ENCODE measurements at regions not wholly inside any gene's neighbourhood (a gene's known extent, or its start where the extent isn't known, plus 50 kb on each side); places are given as distances from the start of the nearest gene placed in this dataset.
"Not testable (repeated sequence)": the region's sequence is repeated elsewhere in the genome, so short reads cannot be mapped to it uniquely, and the experiment has no call there.

DNA sequence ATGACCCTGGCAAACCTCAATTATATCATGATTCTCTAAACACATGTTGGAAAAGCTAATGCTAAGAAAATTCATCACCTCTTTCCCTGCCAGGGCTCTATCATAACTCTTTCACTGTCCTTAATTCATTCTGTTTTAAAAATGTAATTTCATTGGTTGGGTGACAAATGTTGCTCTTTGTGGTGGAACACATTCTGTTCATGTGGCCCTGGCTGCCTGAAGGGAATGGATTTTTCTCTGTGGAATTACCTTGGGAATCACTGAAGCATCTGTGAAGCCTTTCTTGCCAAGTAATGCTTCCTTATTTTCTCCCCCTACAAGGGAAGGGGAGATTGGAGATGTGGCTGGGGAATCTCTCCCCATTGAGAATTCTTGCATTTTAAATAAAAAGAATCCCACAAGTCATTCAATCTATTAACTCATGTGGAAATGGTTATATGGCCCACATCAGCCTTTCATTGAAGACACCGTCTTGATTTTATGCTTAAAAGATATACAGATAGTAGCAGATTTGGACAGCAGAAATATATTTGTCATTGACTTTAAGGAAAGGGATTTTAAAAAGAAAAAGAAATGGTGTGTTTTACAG, 201.8 kb upstream of the NMUR2 start:
- ChIA-PET CTCF (no interaction called here), POLR2A (no interaction called here)

DNA sequence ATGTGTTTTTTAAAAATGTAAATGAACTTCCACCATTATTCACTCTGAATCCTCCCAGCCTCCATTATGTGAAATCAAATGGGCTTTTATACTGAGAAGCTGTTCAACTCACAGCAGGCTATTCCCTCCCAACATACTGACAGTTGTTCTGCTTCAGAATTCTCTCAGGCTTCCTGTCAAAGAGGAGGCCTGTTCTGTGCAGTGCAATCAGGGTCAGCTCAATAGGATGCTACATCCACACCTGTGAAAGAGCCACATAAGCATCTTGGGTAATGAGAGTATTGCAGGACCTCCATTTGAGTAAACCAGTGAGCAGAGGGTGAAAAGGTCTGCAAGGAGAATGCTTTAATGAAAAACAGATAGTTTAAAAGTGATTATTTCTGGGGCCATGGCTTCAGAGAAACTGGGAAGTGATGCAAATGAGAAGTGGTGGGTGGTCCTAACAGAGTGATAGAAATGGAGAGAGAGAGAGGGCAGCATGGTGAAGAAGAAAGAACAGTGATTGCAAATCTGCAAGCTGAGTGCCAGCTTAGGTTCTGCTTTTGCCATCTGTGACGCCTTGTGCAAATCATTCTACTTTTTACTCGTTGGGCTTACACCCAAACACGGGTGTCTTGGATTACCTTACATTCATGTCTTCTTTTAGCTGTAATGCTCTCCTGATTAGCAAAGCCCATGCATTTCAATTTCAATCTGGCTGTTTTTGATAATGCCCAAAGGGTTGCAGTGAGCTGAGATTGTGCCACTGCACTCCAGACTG, 202.5 kb upstream of the NMUR2 start:
- ChIA-PET CTCF (interaction anchor here (1.2 kb wide), 1 partner anchor 16 kb away, joined by 3 read pairs; no protein-coding TSS in a partner anchor), POLR2A (no interaction called here)

DNA sequence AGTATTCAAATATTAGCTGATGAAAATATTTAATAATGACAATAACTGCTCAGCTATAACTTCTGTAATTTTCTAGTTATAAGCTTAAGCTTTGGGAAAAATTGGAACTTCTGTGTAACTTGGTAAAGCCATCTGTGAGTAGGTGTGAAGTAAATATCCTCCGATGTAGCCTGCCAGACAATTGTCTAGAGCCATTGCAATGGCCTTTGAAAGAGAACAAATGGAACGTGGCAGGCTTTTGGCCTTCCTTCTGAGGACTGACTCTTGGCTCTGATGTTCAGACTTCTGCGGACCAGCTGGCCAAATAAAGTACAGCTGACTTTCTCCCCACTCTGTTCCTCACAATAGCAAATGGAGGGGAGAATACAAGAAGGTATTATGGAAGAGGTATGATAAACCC, 203.4 kb upstream of the NMUR2 start:
- ChIA-PET POLR2A (no interaction called here), CTCF (interaction anchor here (1.2 kb wide), 1 partner anchor 15 kb away, joined by 3 read pairs; no protein-coding TSS in a partner anchor)

DNA sequence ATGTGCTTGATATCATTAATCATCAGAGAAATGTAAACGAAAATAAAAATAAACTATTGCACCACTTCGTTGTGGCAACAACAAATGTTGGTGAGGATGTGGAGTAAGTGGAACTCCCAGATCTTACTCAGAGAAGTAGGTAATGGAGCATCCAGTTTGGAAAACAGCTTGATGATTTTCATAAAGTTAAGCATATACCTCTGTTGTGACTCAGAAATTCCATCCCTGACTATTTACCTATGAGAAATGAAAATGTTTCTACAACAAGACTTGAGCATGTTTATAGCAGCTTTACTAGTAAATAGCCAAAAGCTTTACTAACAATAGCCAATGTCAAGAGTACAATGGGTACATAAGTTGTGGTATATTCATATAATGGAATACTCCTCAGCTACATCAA, 214.7 kb upstream of the NMUR2 start:
- ChIA-PET CTCF (no interaction called here), POLR2A (no interaction called here)

DNA sequence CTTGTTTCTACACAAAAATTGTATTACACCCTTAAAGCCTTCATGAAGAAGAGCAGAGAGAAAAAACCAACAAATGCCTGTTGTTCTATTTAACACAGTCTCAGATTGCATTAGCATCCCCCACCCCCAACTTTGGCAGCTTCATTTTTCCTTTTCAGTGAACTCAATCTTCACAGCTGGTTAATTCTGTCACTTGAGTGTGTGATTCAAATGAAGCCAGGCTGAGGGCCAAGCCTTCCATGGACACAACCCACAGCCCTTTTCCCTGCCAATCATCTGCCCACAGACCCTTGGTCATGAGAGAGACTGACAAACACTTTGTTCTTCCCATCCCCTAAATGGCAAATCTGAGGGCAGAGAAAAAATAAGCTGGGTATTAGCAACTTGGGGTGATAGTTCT, 217.5 kb upstream of the NMUR2 start:
- ChIA-PET POLR2A (no interaction called here), CTCF (no interaction called here)

DNA sequence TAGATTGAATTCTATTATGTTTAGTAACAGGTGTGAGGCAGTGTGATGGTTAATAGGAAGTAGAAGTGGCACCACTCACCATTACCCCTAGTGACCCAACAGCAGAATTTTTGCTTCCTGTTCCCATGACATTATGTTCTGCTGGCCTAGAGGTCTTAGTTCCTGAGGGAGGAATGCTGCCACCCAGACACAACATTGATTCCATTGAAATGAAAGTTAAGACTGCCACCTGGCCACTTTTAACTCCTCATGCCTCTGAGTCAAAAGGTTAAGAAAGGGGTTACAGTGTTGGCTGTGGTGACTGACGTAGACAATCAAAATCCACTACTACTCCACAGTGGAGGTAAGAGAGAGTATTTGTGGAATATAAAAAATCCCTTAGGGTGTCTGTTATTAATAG, 218.9 kb upstream of the NMUR2 start:
- POLR2A ChIA-PET = no interaction called here
- CTCF ChIA-PET = interaction anchor here (1.0 kb wide), 1 partner anchor 16 kb away, joined by 3 read pairs; no protein-coding TSS in a partner anchor

DNA sequence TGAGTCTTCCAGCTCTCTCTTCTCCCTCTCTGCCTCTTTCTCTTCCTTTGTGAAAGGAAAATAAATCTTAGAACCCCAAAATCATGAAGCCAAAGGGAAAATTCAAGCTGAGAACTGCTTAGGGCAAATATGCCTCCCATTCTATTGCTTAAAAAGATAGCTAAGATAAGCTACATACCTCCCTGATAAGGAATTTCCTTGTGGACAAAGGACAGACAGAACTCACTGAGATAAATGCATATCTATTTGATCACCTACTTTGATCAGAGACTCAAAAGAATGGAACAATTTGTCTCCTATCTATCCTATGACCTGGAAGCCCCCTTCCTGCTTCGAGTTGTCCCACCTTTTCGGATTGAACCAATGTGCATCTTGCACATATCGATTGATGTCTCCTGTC, 220.6 kb upstream of the NMUR2 start:
- ChIA-PET CTCF (no interaction called here), POLR2A (no interaction called here)

DNA sequence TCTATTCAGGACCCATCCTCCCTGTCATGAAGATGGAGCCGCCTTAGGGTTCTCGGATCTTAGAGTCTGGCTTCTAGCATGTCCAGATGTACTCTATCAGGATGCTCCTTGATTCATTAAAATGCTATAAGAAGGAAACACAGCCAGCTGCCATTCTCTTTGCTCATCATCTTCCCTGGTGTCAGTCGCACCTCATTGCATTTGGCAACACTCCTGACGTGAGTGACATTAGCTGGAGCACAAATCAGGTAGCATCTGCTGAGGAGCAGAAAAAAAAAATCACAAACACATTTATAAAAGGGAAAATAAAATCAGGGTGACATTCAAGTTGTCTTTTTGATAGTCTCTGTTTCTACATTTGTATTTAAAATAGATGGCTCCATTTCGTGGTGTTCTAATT, 226.1 kb upstream of the NMUR2 start:
- ChIA-PET POLR2A (no interaction called here), CTCF (no interaction called here)

DNA sequence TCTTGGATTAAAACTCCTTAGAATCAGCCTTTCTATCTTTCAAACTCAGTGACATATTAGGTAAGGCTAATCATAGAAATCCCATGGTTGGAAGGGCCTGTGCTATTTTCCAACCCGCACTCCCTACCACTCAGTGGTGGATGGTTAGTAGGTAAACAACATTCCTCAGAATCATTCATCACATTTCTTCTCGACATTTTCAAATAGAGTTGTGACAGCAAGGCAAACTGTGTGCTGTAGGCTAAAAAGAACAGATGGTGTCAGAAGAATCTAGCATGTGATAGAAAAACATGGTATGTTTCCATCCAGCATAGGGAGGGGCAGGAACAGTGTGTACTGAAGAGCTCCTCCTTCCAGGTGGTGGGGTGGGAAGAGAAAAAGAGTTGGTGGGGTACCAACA, 227.3 kb upstream of the NMUR2 start:
- POLR2A ChIA-PET = no interaction called here
- CTCF ChIA-PET = no interaction called here

DNA sequence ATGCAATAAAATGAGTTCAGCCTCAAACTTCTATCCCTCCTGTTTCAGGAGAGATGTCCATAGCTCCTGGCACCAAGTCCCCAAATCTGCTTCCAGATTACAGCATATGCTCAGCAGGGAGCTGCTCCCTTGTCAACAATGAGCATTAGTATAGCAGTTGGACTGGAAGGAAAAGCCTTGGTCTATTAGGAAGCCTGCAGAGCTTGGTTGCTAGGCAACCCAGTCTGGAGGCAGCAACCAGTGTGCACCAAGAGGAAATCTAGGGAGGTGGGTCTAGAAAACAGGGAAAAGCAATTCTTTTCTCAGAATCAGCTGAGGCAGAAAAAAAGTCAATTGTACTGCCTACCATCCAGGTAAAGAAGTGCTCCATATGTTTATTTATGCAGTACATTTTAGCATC, 229.5 kb upstream of the NMUR2 start:
- ChIA-PET CTCF (no interaction called here), POLR2A (no interaction called here)

DNA sequence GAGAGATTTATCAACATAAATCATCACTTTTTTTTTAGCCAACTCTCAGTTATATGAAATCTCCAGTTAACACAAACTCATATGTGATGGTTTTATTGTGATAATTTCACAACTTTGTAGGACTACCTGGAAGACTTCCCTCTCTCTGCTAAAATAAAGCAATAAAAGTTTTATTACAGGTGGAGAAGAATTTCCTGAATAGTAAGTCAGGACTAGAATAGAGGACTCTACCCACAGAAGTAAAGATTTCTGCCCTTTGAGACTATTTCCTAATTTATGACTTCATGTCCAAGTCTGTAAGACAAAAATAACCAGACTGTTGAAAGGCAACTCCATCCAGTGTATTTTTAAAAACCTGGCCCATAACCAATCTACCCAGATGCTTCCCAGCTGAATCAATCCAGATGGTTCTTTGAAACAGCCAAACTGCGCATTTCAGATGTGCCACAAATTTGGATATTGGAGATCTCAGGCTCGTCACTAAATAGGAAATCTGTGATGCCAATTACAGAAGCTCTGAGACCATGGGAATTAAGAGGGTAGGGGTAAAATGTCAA, 234.0 kb upstream of the NMUR2 start:
- CTCF ChIA-PET = no interaction called here
- POLR2A ChIA-PET = no interaction called here

DNA sequence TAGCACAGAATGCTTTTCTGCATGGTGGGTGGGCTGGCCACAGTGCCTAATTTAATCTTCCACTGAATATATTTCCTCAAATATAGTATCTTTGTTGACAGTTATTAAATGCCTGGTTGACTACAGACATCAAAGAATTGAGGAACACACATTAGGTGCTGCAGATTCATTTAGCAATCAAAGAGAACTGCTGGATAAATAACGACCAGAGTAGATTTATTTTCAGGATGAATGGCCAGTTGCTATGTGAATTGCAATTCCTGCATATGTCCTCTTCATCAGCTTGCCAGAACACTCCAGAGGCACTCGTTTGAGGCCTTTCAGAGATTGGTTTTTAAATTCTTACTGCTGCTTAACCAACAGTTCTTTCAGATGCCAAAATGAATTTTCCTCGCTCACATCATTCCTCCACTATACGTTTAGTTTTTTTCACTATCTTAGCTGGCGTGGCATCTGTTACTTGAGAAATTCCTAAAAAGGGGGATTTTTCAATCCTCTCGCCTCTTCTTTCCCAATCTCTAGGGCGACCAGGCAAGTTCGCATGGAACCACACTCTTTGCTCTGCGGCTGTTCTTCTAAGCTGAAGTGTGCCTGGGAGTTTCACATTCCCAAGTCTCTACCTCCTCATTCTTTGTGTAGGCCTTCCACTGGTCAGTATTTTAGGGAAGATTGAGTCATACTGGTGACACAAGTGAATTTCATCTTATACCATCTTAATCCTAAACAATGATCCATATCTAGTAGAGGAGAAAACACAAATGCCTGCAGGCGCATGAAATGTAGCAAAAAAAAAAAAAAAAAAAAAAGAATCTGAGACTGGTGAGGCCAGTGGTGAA, 237.1 kb upstream of the NMUR2 start:
- CTCF ChIA-PET = no interaction called here

DNA sequence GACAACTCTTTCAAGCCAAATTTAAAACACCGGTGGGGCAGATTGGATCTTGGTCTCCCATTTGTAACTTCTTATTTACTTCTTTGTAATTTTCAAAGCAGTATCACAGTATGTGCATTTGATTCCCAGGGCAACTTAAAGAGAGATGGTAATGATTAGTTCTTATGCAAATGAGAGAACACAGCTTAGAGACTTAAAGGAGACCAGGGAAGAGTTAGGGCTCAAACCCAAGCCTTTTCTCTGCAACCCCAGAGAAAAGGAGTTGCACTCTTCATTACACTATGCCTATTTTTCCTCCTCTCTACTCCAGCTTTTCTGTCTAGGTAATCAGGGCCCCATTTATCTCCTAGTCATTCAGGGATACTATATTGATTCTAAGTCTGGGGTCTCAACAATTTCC, 237.8 kb upstream of the NMUR2 start:
- ChIA-PET POLR2A (no interaction called here), CTCF (no interaction called here)

More for the DNA sequence above, 237.1 kb upstream of the NMUR2 start:
- POLR2A ChIA-PET = no interaction called here

DNA sequence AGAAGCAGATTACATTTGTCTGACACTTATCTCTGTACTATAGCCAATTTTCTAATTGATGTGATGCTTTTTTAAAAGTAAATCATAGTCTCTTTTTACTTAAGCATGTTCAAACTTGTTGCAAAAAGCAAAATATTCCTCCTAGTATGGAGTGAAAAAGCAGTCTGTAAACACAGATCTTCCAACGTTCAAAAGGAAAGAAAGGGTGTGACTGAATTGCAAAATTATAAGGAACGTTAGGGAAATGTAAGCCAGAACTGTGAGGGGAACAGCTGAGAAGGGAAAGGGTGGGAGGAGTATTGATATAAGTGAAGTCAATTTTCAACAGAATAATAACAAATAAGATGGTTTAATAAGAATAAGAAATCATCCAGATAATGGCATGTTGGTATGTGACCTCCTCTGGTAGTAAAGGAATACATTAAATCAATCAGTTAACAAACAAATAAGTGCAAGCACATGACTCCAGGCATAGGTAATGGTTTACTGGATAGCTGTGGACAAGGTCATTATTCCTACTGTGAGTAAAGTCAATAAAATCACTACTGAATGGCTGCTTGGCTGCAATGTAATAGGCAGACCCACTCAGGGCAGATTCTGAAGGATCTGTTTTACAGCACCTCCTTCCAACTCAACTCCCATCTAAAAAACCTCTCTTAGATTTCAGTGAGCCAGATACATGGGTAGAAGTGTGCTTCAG, 239.1 kb upstream of the NMUR2 start:
- POLR2A ChIA-PET = no interaction called here
- CTCF ChIA-PET = no interaction called here

DNA sequence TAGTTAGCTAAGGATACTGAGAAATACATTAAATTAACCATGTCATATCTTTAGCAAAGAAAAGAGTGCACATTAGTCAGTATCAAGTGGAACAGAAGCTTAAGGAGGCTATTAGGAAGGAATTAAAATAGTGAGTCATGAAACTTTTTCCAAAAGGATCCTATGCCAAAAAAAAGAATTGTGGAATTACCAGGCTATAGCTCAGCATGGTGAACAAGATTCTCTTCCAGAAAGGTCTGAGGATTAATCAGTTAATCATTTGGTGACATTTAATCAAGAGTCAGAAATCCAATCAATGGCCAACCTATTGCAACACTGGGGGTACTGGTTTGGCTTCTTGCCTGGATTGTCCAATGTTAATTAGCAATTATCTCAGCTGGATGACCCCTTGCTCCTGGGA, 244.5 kb upstream of the NMUR2 start:
- ChIA-PET POLR2A (no interaction called here), CTCF (no interaction called here)

DNA sequence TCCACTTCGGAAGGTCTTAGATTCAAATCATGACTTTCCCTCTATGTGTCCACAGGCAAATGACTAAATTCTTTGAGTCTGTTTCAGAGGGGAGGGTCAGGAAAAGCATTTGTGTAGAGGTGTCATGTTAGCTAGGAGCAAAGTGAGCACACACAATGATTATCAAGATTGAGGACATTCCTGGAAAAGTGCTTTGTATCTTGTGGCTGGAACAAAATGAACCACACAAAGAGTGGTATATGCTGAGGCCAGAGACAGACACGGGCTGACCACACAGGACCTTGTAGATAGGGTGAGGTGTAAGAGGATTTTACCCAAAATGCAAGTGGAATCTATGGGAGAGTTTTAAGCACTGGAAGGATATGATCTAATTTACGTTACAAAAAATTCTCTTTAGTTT, 245.3 kb upstream of the NMUR2 start:
- CTCF ChIA-PET = no interaction called here
- POLR2A ChIA-PET = no interaction called here

DNA sequence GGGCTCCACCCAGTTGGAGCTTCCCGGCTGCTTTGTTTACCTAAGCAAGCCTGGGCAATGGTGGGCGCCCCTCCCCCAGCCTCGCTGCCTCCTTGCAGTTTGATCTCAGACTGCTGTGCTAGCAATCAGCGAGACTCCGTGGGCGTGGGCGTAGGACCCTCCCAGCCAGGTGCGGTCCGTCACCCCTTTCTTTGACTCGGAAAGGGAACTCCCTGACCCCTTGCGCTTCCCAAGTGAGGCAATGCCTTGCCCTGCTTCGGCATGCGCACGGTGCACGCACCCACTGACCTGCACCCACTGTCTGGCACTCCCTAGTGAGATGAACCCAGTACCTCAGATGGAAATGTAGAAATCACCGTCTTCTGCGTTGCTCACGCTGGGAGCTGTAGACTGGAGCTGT, 254.4 kb upstream of the NMUR2 start:
- CTCF ChIA-PET, POLR2A ChIA-PET: not testable (repeated sequence)

DNA sequence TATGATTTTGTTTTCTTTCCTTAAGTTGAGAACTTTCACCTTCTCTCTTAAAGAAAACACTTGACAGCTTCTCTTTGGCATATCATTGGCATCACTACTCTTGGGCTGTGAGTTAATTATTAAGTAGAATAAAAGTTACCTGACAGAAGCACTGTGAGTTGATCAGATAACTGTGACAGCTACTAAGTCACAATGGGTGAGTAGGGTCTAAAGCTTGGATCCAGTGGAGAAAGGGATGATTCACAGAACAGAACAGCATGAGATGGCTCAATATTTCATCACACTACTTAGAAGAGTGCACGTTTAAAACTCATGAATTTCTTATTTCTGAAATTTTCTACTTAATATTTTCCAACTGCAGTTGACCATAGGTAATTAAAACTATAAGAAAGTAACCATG, 268.5 kb upstream of the NMUR2 start:
- ChIA-PET POLR2A (no interaction called here), CTCF (no interaction called here)

DNA sequence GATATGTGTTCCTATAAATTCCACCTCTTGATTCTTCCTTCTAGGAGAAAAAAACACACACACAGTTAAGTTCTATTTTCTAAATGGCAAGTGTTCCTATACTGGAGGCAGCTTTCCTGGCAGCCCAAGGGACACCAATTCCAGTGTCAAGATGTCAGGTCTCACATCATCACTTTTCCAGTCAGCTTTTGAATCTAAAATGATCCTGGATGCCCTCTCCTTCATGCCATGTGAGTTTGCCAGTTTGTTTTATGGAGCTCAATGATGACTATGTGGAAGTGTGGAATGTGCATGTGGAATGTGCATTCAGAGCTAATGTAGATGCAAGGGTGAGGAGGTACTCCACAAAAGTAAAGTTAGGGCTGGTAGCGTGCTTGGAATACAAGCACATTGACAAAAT, 269.3 kb upstream of the NMUR2 start:
- CTCF ChIA-PET = no interaction called here
- POLR2A ChIA-PET = no interaction called here

DNA sequence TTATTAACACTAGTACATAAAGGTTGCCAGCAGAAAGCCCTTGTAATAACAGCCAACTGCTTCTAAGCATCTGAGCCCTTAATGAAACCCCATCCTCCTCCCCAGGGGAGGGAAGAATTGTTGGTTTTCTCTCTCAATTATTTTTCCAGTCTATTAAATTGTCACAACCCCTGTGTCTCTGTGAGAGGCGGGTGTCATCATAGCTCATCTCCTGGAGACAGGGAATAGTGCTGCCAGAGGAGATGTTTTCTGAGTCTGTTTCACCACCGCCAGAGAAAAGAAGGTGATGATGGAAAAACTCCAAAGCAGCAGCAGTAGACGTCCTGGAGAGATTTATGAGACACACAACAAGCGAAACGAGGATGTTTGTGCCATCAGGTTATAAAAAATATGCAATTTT, 271.1 kb upstream of the NMUR2 start:
- POLR2A ChIA-PET = no interaction called here
- CTCF ChIA-PET = no interaction called here

DNA sequence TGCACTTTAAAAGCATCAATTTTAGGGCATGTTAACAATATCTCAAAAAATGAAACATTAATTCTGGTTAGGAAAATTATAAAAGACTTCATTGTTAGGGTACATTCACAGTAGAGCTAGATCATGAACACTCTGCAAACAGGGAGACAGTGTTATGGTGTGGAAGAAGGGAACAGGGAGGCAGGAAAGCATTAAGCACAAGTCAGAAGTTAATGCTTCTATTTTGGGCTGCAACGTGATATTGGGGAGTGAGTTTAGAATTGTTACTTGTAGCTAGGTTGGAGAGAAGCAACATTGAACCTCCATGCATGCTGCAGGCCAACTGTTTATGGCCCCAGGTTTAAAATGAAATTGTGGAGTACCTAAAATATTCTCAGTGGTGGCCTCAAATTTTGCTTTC, 278.1 kb upstream of the NMUR2 start:
- POLR2A ChIA-PET = no interaction called here
- CTCF ChIA-PET = no interaction called here

All from activated CD8-positive, alpha-beta memory T cell treated with anti-CD3 and anti-CD28 coated beads for 36 hours (primary cell).